Activated CD8-positive, alpha-beta memory T cell treated with anti-CD3 and anti-CD28 coated beads, Interleukin-2, amount 50 U/mL, for 4 hours (primary cell): ENCODE measurements at regions not wholly inside any gene's neighbourhood (a gene's known extent, or its start where the extent isn't known, plus 50 kb on each side); places are given as distances from the start of the nearest gene placed in this dataset.
"Not testable (repeated sequence)": the region's sequence is repeated elsewhere in the genome, so short reads cannot be mapped to it uniquely, and the experiment has no call there.

Experiments used
- DNase-seq: peaks from one replicate; pipeline ENCODE4 v3.0.0-alpha.2; 2020

GRCh38 chr1:67530071-67530470, 99.9 kb upstream of the SERBP1 start:
- no peak for DNase-seq

- no peak for DNase-seq
These were observed 102.4 kb upstream of the SERBP1 start for GRCh38 chr1:67532452-67533216.

- no peak for DNase-seq
These were observed 104.4 kb upstream of the SERBP1 start for GRCh38 chr1:67534627-67535065.

- peak; percentile 38 for DNase-seq
These were observed 105.3 kb upstream of the SERBP1 start for GRCh38 chr1:67535474-67535873.

- DNase-seq: no peak
These were observed 106.9 kb upstream of the SERBP1 start for GRCh38 chr1:67536957-67537666.

- DNase-seq: no peak
These were observed 107.4 kb upstream of the SERBP1 start for GRCh38 chr1:67537667-67538018.

- DNase-seq: no peak
These were observed 110.0 kb upstream of the SERBP1 start for GRCh38 chr1:67540025-67540732.

GRCh38 chr1:67540733-67541125, 110.5 kb upstream of the SERBP1 start:
- DNase-seq: no peak

- DNase-seq: no peak
These were observed 112.5 kb upstream of the SERBP1 start for GRCh38 chr1:67542747-67543146.

GRCh38 chr1:67544921-67545320, 114.7 kb upstream of the SERBP1 start:
- DNase-seq: no peak

GRCh38 chr1:67545364-67545763, 115.2 kb upstream of the SERBP1 start:
- no peak for DNase-seq

GRCh38 chr1:67551375-67551774, 121.2 kb upstream of the SERBP1 start:
- DNase-seq: no peak

- no peak for DNase-seq
These were observed 122.1 kb upstream of the SERBP1 start for GRCh38 chr1:67552336-67552759.

- not testable (repeated sequence) for DNase-seq
These were observed 124.0 kb upstream of the SERBP1 start for GRCh38 chr1:67554204-67554603.

- DNase-seq: no peak
These were observed 125.5 kb upstream of the SERBP1 start for GRCh38 chr1:67555461-67556296.

- DNase-seq: no peak
These were observed 126.2 kb upstream of the SERBP1 start for GRCh38 chr1:67556297-67556900.

GRCh38 chr1:67557696-67558448, 127.1 kb upstream of the GADD45A start:
- DNase-seq: no peak

GRCh38 chr1:67558449-67559193, 126.4 kb upstream of the GADD45A start:
- DNase-seq: no peak

- no peak for DNase-seq
These were observed 125.7 kb upstream of the GADD45A start for GRCh38 chr1:67559222-67559700.

GRCh38 chr1:67560580-67561255, 124.3 kb upstream of the GADD45A start:
- no peak for DNase-seq
